HG03520 (cell line): ENCODE measurements at regions not wholly inside any gene's neighbourhood (a gene's known extent, or its start where the extent isn't known, plus 50 kb on each side); places are given as distances from the start of the nearest gene placed in this dataset.

Source experiments
- ATAC-seq: cut with Tn5 transposase; IDR thresholded peaks from one replicate; pipeline ENCODE4 v1.9.1; 2021; ENCODE audit warnings: mild to moderate bottlenecking, moderate library complexity; ENCODE audit not compliant: unreplicated experiment

DNA sequence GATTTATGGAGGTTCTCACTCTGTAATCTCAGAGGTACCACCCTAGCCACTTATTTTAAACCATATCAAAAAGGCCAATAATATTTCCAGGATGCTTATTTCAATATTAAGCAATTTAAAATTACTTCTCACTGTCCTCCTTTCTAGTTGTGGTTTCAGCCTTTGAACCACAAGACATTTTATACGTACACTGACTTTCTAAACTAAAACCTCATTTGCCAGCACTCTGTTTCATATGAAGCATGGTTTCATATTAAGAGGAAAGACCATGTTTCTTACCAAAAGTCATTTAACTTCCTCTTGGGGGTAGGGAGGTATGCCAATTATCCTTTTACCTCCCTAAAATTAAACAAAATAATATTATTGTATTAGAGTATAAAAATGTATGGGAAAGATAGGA is 399.8 kb downstream of the CDH7 start:
- no peak for ATAC-seq

DNA sequence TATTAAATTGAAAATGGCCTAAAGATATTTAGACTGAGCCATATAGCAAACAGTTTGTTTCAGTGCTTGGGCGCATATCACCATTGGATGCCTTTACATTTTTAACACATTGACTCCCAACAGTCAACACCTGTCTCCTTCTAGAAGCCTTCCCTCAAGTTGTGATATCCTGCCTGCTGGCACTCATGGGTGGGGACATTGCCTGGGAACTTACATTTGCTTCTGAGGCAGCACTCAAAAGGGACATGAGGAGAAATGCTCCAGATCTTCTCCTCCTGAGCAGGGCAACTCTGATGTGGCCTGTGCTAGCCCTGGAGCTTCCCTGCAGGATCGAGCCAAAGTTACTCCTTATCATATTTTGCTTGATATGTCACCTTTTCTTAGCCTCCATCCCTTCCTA is 392.2 kb downstream of the CDH7 start:
- ATAC-seq, result no peak

DNA sequence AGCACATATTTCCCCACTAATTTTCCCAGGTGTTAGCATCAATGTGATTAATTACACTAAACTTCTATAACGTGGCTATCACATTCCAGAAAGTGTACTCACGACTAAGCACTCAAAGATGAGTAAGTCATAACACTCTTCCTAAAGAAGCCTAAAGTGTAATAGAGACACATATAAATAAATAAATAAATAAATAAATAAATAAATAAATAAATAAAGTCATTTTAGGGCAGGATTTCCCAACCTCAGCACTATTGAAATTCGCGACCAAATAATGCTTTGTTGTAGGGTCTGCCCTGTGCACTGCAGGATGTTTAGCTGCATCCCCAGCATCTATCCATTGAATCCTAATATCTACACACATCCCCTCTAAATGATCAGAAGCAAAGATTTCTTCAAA is 390.9 kb downstream of the CDH7 start:
- no peak for ATAC-seq

DNA sequence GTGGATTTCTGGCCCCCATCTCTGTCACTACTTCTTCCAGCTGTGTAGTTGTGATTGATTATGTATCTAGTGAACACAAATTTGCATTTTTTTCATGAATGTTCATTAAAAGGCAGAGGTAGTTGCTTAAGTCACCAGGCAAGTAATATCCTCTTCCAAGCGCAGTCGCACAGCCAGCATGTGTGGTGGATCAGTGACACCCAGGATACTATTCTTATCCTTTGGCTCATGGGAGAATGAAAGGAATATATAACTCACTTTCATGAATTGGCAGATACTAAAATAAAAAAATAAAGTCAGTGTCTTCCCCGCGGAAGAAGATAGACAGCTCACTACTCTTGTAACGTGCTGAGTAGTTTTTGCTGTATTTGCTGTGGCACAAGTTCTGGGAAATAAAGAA is 387.8 kb downstream of the CDH7 start:
- no peak for ATAC-seq

DNA sequence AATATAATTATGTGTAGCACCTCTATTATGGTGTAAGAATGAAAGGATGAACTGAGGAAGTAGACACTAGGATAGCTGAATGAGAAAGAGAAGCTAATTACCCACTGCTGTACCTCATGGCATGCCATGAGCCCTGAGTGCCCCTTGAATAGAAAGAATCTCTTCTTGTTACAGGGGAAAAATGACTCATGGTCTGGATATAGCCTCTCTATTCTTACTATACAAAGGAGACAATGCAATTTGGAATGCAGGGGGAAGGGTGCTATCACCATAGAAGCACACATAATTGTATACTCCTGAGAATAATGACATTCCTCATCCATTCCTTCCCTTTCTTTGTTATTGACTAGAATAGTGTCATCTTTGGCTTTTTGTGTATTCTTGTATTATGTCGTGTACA is 385.2 kb downstream of the CDH7 start:
- ATAC-seq, result no peak

DNA sequence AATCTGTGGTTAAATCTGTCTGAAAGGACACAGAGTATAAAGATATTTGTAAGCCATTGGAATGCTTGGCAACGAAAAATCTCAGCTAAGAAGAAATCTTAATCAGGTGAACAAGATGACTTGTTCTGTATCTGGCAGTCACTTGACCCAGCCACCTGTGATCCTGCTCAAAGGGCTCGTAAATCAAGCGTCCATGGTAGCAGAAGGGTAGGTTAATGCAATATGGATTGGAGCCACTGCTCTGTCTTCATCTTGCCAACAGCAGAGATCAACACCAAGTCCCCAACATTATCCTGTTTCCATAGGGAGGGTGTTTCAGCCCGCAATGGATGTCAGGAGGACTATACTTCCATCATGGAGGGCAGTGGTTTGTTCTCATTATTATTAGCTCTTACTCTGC is 378.4 kb downstream of the CDH7 start:
- ATAC-seq, result no peak

DNA sequence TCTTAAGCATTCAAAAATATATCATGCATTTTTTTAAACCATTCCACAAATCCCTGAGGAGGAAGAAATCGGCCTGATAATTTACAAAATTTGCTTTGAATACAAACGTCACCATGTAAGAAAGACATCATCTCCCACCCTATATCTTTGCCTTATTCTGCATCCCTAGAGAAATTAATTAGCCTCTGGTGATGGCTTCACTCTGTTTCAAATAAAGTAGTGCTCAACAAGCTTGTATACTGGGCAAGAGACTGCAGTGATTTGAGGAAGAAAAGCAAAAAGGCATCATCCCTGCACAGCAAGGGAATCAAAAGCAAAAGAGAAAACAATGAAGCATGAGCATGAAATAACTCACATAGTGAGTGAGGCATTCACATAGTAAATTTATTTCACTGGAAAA is 375.5 kb downstream of the CDH7 start:
- ATAC-seq, result no peak

DNA sequence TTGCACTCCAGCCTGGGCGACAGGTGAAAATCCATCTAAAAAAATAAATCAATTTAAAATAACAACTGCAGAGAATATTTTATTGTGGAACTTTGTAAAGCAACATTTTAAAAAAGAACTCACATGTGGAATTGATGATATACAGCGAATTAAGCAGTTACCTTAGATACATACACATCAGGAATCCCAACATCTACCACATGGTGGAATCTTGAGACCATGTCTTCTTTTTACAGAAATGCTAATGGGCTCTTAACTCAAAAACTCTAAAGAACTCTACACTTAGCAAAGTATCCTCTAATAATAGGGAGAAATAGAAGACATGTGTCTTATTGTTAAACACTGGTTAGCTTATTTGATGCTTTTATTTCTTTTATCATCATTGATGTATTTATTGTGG is 373.6 kb downstream of the CDH7 start:
- no peak for ATAC-seq

DNA sequence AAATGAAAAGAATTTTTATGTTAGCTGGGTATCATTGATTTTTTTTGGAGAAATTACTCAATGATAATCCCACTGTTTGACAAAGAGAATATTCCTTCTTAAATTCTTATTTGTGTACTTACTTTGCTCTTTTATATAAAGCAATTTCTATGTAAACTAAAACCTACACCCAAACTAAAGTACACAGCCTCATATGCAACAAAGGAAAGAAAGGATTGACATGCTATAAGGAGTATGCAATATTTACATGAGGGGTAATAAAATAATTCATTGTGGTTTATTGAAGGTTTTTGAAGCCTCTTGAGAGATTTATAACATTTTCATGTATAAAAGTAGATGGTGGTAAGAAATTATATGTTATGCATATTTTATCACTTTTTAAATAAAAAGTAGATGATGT is 368.5 kb downstream of the CDH7 start:
- ATAC-seq, result no peak

DNA sequence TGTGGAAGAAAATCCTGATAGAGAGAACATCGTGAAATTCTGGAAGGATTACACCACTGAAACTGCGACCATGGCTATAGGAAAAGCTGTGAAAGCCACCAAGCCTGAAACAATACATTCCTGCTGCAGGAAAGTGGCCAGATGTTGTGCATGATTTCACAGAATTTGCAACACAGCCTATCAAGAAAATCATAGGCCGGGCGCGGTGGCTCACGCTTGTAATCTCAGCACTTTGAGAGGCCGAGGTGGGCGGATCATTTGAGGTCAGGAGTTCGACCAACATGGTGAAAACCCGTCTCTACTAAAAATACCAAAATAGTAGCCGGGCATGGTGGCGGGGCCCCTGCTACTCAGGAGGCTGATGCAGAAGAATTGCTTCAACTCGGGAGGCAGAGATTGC is 360.2 kb downstream of the CDH7 start:
- no peak for ATAC-seq

DNA sequence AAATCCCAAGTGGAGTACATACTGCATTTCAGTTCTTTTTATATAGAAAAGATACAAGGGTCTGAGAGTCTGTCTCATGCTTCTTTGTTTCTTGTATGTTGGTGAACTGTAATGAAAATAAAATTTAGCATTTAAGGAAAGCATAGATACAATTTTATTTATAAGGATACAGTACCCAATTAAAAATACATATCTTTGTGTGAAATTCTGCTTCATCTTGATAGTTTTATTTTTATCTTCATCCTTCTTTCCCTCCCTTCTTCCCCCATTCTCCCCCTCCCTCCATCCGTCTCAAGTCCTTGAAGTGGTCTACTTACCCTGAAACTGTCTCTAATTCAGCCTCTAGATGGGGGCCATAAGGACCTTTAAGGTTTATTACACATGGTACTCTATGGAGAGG is 359.8 kb downstream of the CDH7 start:
- no peak for ATAC-seq

DNA sequence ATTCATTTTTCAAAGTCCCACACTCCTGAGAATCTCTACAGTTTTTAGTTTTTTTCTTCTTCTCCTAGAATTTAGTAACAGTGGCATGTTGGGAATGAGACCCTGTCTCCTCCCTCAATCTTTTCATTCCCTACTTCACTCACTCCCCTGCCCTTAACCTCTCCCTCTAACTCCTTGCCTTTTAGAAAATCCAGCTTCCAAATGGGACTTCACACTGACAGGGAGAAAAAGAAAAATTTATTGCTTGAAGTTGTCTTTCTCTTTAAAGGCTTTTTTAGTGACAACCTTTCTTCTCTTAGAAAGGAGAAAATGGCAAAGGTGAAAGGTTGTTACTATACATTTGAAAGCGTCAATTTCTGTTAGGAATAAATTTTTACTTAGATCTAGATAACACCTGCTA is 359.2 kb downstream of the CDH7 start:
- ATAC-seq, result no peak

DNA sequence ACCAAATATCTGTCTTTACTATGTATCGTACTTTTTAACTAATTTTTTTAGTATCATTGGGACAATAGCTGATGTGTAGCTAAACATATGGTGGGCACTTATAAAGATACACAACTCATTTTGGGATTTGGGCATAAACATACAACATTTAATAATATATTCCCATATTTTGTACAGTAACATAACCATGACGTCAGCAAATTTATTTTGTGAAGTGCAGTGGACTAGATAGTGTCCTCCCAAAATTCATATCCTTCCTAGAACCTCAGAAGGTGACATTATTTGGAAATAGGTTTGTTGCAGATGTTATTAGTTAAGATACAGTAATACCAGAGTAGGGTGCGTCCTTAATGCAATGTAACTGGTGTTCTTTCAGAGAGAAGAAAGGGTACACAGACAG is 356.7 kb downstream of the CDH7 start:
- ATAC-seq, result no peak

DNA sequence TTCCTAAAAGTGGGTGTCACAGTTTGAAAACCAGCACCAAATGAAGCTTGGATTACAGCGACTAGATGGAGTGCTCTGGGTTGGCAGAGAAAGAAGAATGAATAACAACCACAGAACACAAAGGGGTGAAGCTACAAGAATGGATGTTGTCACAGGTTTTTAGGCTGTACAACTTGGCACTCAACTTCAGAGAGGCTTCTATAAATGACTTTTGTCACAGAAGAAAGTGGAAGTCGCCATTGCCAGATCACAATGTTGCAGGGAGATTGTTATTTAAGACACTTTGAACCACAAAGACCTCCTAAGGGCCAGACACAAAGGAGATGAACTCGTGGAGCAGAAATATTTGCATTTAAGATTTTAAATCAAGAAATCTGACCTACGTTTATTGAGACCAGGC is 354.2 kb downstream of the CDH7 start:
- ATAC-seq, result no peak

DNA sequence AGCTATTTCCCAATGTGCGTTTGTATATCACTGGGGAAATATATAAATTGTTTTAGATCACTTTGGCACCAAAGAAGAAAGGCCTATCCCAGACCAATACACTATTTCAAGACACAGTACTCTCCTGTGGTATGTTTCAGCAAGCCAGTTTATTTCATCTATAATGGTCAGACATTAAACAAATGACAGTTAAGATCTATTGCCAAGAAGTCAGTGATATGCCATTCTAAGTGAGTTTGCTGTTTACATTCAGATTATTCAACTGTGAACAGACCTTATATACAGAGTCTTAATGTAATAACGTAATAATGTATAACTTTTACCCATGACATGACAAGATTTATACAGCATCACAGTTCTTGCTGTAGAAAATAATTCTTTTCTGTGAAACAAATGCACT is 352.7 kb downstream of the CDH7 start:
- no peak for ATAC-seq

DNA sequence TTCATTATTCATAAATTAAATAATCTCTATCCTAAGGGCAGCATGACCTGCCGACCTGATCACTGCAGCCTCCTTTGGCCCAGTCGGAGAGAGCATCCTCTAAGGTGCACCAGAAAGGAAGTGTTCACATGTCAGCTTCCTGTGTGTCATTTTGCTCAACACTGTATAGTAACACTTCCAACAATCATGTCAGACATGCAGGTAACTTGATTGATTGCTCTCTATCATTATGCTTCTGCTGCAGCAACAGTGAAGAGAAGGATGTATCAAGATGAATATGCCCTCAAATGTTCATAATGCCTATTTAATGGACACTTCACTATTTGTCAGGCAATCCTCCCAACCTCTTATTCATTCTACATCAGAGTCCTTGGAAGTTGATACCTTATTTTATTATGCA is 332.3 kb downstream of the CDH7 start:
- ATAC-seq, result no peak

DNA sequence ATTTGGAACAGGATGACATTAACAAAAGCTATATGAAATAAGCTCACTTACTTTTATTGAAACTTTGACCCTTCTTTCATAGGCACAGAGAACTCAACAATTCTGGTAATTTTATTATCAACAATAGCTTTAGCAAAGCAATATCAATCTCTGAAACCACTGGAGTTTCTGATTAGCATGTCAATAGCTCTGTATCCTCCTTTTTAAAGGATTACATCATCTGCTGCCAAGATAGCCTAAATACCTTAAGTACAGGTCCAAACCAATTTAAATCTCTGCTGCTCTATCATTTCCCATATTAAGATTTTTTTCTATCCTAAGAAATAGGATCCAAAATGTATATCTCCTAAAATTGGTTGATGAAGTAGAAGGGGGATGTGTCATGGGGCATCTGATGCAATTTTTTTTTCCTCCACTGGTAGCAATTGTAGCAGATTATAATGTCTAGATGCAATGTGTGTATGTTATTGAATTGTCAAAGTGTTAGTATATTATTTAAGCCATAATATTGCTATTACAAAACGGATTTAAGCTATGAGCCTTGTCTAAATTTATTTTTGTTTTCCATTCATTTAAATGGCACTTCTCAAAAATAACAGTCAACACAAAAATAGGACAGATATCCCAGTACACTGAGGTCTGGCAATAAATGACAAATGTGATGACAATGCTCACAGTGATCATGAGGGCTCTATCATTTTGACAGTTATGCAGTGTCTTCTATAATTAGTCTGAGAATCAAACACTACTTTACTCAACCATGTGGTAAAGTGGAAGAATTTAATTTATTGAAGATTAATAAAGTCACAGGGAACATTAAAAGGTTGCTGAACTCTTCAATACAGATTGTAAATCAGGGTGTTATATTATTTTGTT is 328.4 kb downstream of the CDH7 start:
- ATAC-seq, result no peak

DNA sequence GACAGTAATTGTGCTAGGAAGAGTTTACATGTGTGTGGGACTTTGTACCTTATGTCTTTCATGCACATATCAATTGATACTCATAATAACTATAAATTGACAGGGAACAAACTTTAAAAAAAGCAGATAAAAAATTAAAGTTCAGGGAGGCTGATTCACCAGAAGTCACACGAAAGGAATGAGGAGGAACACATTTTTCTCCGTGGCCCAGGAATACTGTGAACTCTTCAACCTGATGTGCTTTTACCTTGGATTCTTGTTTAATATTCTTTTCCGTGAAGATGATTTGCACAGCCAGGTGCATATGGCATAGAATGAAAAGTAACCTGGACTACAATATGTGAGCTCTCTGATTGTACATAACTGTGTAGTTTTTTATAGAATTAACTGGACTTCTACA is 326.3 kb downstream of the CDH7 start:
- no peak for ATAC-seq

DNA sequence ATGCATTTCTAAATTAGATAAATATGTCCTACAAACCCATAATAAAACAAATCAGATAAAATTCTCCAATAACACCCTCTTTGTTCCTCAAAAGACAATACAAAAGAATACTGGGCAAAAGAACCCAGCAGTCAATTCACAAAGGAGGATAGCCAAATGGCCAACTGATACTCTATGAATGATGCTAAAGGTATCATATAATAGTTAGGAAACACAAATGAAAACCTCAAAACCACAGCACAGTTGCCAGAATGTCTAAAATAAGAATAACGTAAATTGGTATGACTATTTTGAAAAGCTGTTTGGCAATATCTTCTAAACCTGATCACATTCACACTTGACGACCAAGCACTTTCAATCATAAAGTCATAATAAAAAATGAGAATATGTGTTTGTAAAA is 315.4 kb downstream of the CDH7 start:
- ATAC-seq, result no peak

DNA sequence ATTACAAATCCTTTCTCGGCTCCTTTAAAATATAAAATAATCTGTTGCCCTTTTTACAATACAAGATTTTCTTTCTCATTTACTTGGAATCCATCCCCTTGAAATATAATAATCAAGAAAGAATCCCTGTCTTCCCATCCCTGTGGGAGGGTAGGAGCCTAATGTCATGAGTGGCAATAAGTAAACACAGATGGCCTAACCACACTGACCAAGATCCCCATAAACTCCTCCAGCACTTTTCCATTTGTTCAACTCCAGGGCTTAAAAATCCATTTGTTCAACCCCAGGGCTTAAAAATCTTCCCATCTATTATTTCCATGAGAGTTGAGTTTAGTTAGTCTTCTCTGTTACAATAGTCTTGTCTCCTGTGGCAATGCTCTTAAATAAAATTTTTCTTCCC is 297.6 kb downstream of the CDH7 start:
- ATAC-seq, result no peak

DNA sequence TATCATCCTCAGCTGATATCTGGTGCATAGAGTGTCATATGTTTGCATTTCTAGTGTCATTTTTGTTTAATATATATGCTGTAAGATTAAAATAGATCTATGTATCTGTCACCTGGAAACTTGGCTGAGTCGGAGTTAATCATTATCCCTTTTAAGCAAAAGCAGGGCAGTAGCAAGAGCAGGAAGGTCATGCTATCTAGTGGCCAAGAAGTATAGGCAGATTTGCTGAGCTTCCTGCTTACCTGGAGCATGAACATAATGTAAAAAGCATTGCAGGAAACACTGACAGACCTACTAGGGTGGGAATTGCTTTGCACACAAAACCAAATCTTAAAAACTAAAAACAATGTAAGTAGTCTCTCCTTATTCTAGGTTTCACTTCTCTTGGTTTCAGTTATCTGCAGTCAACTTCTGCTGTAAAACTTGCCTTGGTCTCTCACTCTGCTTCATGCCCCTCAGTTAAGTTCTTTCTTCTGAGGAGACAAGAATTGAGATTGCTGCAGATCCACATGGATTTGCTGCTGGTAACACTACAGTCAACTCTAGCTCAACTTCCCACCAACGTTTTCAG is 295.3 kb downstream of the CDH7 start:
- peak; percentile 50 for ATAC-seq

DNA sequence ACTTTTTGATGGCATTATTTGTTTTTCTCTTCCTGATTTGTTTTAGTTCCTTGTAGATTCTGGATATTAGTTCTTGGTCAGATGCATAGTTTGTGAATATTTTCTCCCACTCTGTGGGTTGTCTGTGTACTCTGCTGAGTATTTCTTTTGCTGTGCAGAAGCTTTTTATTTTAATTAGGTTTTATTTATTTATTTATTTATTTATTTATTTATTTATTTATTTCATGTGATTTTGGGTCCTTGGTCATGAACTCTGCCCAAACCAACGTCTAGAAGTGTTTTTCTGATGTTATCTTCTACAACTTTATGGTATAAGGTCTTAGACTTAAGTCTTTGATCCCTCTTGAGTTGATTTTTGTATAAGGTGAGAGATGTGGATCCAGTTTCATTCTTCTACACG is 292.2 kb downstream of the CDH7 start:
- ATAC-seq, result no peak

DNA sequence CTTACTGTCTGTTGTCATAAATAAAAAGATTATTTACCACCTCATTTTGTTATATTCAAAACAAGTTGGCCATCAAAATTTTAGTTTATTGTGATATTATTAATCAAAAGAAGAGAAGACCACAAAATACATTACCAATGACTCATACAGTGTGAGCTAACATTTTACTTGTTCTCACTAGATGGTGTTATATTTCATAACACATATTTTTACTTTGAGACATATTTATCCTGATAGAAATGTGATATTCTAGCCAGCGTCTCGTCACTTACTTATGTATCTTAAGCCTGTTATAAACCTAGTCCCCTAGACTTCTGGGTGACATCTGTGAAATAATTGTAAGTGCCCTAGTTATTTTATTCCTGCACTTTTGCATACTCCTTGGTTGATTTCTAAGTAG is 263.2 kb downstream of the CDH7 start:
- ATAC-seq, result no peak
